ENCODE measurements at regions not wholly inside any gene's neighbourhood (a gene's known extent, or its start where the extent isn't known, plus 50 kb on each side); places are given as distances from the start of the nearest gene placed in this dataset.

DNA sequence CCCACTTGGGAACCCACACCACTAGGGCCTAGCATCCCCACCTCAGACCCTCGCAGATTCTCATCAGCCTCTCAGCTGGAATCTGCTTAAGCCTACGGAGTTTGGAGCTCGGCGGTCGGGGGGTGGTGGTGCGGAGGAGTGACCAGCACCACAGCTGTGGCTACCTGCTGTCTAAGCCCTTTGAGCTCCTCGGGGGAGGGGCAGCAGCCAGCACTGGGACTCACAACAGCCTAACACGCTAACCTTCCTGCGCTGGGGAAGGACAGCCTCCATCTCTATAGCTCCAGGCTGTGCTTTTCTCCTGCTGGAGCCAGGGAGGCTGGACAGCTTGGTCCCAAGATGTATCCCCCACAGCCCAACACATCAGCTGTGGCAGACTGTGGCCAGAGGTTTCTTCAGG lies 281.5 kb downstream of the USP46 start:
- TF ChIP-seq, protein P1, sequence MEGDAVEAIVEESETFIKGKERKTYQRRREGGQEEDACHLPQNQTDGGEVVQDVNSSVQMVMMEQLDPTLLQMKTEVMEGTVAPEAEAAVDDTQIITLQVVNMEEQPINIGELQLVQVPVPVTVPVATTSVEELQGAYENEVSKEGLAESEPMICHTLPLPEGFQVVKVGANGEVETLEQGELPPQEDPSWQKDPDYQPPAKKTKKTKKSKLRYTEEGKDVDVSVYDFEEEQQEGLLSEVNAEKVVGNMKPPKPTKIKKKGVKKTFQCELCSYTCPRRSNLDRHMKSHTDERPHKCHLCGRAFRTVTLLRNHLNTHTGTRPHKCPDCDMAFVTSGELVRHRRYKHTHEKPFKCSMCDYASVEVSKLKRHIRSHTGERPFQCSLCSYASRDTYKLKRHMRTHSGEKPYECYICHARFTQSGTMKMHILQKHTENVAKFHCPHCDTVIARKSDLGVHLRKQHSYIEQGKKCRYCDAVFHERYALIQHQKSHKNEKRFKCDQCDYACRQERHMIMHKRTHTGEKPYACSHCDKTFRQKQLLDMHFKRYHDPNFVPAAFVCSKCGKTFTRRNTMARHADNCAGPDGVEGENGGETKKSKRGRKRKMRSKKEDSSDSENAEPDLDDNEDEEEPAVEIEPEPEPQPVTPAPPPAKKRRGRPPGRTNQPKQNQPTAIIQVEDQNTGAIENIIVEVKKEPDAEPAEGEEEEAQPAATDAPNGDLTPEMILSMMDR (IDR thresholded peaks at IDR 0.05; ENCODE audit: low read depth, low read length, missing input control), result no peak
- TF ChIP-seq EGR1 (IDR thresholded peaks at IDR 0.05; ENCODE audit: low read depth in 2 of 2), result no peak
- TF ChIP-seq RXRA (IDR thresholded peaks at IDR 0.05), result no peak
- TF ChIP-seq GABPA (IDR thresholded peaks at IDR 0.05 in 1 of 2, conservative IDR thresholded peaks at IDR 0.05 in 1 of 2), result no peak
- TF ChIP-seq, protein P2, sequence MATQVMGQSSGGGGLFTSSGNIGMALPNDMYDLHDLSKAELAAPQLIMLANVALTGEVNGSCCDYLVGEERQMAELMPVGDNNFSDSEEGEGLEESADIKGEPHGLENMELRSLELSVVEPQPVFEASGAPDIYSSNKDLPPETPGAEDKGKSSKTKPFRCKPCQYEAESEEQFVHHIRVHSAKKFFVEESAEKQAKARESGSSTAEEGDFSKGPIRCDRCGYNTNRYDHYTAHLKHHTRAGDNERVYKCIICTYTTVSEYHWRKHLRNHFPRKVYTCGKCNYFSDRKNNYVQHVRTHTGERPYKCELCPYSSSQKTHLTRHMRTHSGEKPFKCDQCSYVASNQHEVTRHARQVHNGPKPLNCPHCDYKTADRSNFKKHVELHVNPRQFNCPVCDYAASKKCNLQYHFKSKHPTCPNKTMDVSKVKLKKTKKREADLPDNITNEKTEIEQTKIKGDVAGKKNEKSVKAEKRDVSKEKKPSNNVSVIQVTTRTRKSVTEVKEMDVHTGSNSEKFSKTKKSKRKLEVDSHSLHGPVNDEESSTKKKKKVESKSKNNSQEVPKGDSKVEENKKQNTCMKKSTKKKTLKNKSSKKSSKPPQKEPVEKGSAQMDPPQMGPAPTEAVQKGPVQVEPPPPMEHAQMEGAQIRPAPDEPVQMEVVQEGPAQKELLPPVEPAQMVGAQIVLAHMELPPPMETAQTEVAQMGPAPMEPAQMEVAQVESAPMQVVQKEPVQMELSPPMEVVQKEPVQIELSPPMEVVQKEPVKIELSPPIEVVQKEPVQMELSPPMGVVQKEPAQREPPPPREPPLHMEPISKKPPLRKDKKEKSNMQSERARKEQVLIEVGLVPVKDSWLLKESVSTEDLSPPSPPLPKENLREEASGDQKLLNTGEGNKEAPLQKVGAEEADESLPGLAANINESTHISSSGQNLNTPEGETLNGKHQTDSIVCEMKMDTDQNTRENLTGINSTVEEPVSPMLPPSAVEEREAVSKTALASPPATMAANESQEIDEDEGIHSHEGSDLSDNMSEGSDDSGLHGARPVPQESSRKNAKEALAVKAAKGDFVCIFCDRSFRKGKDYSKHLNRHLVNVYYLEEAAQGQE (IDR thresholded peaks at IDR 0.05), result no peak
- no peak for TF ChIP-seq HNF4G (IDR thresholded peaks at IDR 0.05)
- TF ChIP-seq, protein P3, sequence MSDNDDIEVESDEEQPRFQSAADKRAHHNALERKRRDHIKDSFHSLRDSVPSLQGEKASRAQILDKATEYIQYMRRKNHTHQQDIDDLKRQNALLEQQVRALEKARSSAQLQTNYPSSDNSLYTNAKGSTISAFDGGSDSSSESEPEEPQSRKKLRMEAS (IDR thresholded peaks at IDR 0.05), result no peak
- no peak for TF ChIP-seq SP1 (IDR thresholded peaks at IDR 0.05)
- no peak for TF ChIP-seq JUND (IDR thresholded peaks at IDR 0.05)
- TF ChIP-seq RAD21 (IDR thresholded peaks at IDR 0.05), result no peak
- TF ChIP-seq FOXA1 (IDR thresholded peaks at IDR 0.05), result no peak

Data from liver (tissue), 3 donors.